ENCODE measurements at regions not wholly inside any gene's neighbourhood (a gene's known extent, or its start where the extent isn't known, plus 50 kb on each side); places are given as distances from the start of the nearest gene placed in this dataset.

GRCh38 chr2:8252997-8253694 lies 428.7 kb upstream of the ID2 start:
- no peak for DNase-seq
- H3K9me3 Mint-ChIP-seq: peaks cover 14 to 20% of the 10 kb centered on the region in 2 experiments
- no peak overlapping the region for H3K56ac ChIP-seq (ENCODE audit: insufficient read length, low read depth, low read length)

More at GRCh38 chr2:8252997-8253694, 428.7 kb upstream of the ID2 start:
- no peak overlapping the region for H3K9ac ChIP-seq (ENCODE audit: extremely low read depth, insufficient read length, low read length)
- H3K23me2 ChIP-seq (ENCODE audit: insufficient read length, low read depth, low read length, poor library complexity, severe bottlenecking): no peaks in the 10 kb centered on the region
- no peak overlapping the region for H2BK15ac ChIP-seq (ENCODE audit: low read depth, low read length)
- H3K27me3 ChIP-seq (ENCODE audit: insufficient read depth, low read length): no peaks in the 10 kb centered on the region
- no peak overlapping the region for H3K4me2 ChIP-seq (ENCODE audit: insufficient read depth, insufficient read length, low read length)
- Mint-ChIP-seq H3K4me3 (no peak overlapping the region), H3K36me3 (ENCODE audit: insufficient read depth in 1 of 3, low read depth in 3 of 3) (peaks cover 9 to 18% (median 13%) of the 10 kb centered on the region in 3 experiments), H3K27ac (peak overlapping the region in 1 of 3 experiments; percentile 13; a peak in 2 of 7 replicates), H3K4me1 (peaks cover 51 to 52% of the 10 kb centered on the region in 2 experiments), H3K27me3 (ENCODE audit: low read depth) (peaks cover 3% of the 10 kb centered on the region)
- no peaks in the 10 kb centered on the region for H4K20me1 ChIP-seq (ENCODE audit: control insufficient read depth, insufficient read depth, insufficient read length)
- no peak overlapping the region for H3K23ac ChIP-seq (ENCODE audit: insufficient read length, low read depth, low read length)
- no peak overlapping the region for H2AFZ ChIP-seq (ENCODE audit: low read length)
- H4K91ac ChIP-seq (ENCODE audit: insufficient read length, low read depth, low read length): no peak overlapping the region
- no peak overlapping the region for H2BK120ac ChIP-seq (ENCODE audit: low read depth, low read length, poor library complexity, severe bottlenecking)
- no peaks in the 10 kb centered on the region for H3K79me2 ChIP-seq (ENCODE audit: insufficient read depth, low read length)
- no peak overlapping the region for H2BK5ac ChIP-seq (ENCODE audit: insufficient read length, low read length)
- no peak overlapping the region for H3T11ph ChIP-seq (ENCODE audit: low read length)
- H3K79me1 ChIP-seq (ENCODE audit: insufficient read depth, low read depth, low read length, poor library complexity, severe bottlenecking): no peaks in the 10 kb centered on the region
- H3K14ac ChIP-seq (ENCODE audit: insufficient read depth, low read length): no peak overlapping the region
- H3K4ac ChIP-seq (ENCODE audit: low read depth, low read length): no peak overlapping the region
- TF ChIP-seq CTCF (conservative IDR thresholded peaks at IDR 0.05): no peak
- no CpG with 5 or more reads among the region's 10 CpGs for WGBS (ENCODE audit: extremely low coverage, insufficient read length, low lambda C conversion rate)
- no peak overlapping the region for H3K18ac ChIP-seq (ENCODE audit: insufficient read length, low read depth, low read length)
- H2BK12ac ChIP-seq (ENCODE audit: insufficient read length, low read depth, low read length): no peak overlapping the region
- no peak overlapping the region for H4K8ac ChIP-seq (replicated peaks; ENCODE audit: insufficient read length, low read depth, low read length)
- H3K4me1 ChIP-seq (ENCODE audit: insufficient read depth, low read length): peaks cover 11% of the 10 kb centered on the region; the same call in 1 of the 2 replicates
- no peak overlapping the region for H2AK5ac ChIP-seq (ENCODE audit: insufficient read length, low read length)
- no peaks in the 10 kb centered on the region for H3K9me3 ChIP-seq (ENCODE audit: control insufficient read depth, low read depth, low read length)
- H4K5ac ChIP-seq (ENCODE audit: insufficient read length, low read depth, low read length): no peak overlapping the region
- no peak overlapping the region for H2BK20ac ChIP-seq (ENCODE audit: low read depth, low read length, poor library complexity, severe bottlenecking)
- no peak overlapping the region for H3K27ac ChIP-seq (ENCODE audit: insufficient read length, low read depth, low read length)

Data from H9 (cell line).